ENCODE measurements at regions not wholly inside any gene's neighbourhood (a gene's known extent, or its start where the extent isn't known, plus 50 kb on each side); places are given as distances from the start of the nearest gene placed in this dataset.
"Not testable (repeated sequence)": the region's sequence is repeated elsewhere in the genome, so short reads cannot be mapped to it uniquely, and the experiment has no call there.

DNA sequence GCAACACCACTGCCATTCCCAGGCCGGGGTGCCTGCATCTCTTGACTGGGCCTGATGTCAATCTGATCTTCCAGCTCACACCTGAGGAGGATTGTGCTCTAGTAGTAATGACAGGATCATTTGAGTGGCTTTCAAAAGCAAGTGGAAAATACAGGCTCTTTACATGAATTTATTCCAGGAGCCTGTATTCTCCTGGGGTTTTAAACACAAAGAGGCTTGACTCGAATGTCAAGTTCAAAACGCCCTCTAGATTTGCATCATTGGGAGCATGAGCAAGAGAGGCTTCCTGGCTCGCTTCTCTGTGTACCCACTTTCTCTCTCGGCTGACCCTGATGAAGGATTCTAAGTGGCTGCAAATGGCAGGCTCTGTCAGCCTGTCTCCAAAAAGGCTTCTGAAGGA lies 199.5 kb upstream of the PUDP start:
- no peaks in the 10 kb centered on the region for H3K9me3 ChIP-seq
- no peak for TF ChIP-seq EP300 (IDR thresholded peaks at IDR 0.05; ENCODE audit: low read depth)
- no peak for TF ChIP-seq POLR2AphosphoS5 (IDR thresholded peaks at IDR 0.05)
- no peak for TF ChIP-seq POLR2A (IDR thresholded peaks at IDR 0.05)
- TF ChIP-seq CTCF (IDR thresholded peaks at IDR 0.05): no peak
- no peaks in the 10 kb centered on the region for H3K36me3 ChIP-seq
- in situ Hi-C loops (cut with MboI; ENCODE audit: low pct_ligation_motif_present in 1 of 4, low pct_unique_long_range_greater_than_20kb in 1 of 4, low sequenced_read_pairs in 3 of 4): no loop called here
- H3K27ac ChIP-seq: no peak overlapping the region
- intact Hi-C loops (cut with DNase I; ENCODE audit: low total_unique reads): no loop called here
- no peaks in the 10 kb centered on the region for H3K27me3 ChIP-seq
- H3K4me3 ChIP-seq: no peak overlapping the region
- H3K4me1 ChIP-seq: no peaks in the 10 kb centered on the region
- WGBS, 2 donors (ENCODE audit: low coverage in 1 of 2): 95% methylated on average over 5 of the region's 5 CpGs; no CpG with 5 or more reads in 1 of the 2 donors
- no peak for DNase-seq

GRCh38 chrX:7346021-7346420 lies 198.1 kb upstream of the PUDP start:
- no peak for TF ChIP-seq POLR2AphosphoS5 (IDR thresholded peaks at IDR 0.05)
- TF ChIP-seq EP300 (IDR thresholded peaks at IDR 0.05; ENCODE audit: low read depth): no peak
- no peak for TF ChIP-seq POLR2A (IDR thresholded peaks at IDR 0.05)
- no peak for TF ChIP-seq CTCF (IDR thresholded peaks at IDR 0.05)
- intact Hi-C loops (cut with DNase I; ENCODE audit: low total_unique reads): no loop called here
- WGBS, 2 donors (ENCODE audit: low coverage in 1 of 2): 93% methylated on average over 1 of the region's 1 CpG; no CpG with 5 or more reads in 1 of the 2 donors

GRCh38 chrX:7343181-7343580 lies 195.2 kb upstream of the PUDP start:
- TF ChIP-seq POLR2AphosphoS5 (IDR thresholded peaks at IDR 0.05) (no peak), EP300 (IDR thresholded peaks at IDR 0.05; ENCODE audit: low read depth) (no peak), POLR2A (IDR thresholded peaks at IDR 0.05) (no peak), CTCF (IDR thresholded peaks at IDR 0.05) (no peak)
- Histone ChIP-seq H3K27ac (no peak overlapping the region), H3K27me3 (no peaks in the 10 kb centered on the region), H3K4me1 (no peaks in the 10 kb centered on the region), H3K4me3 (no peak overlapping the region), H3K9me3 (no peaks in the 10 kb centered on the region), H3K36me3 (no peaks in the 10 kb centered on the region)
- 95% methylated on average over 3 of the region's 3 CpGs; no CpG with 5 or more reads in 1 of the 2 donors for WGBS, 2 donors (ENCODE audit: low coverage in 1 of 2)
- in situ Hi-C loops (cut with MboI; ENCODE audit: low pct_ligation_motif_present in 1 of 4, low pct_unique_long_range_greater_than_20kb in 1 of 4, low sequenced_read_pairs in 3 of 4) (no loop called here), intact Hi-C loops (cut with DNase I; ENCODE audit: low total_unique reads) (no loop called here)
- DNase-seq: no peak

More at GRCh38 chrX:7346021-7346420, 198.1 kb upstream of the PUDP start:
- DNase-seq: no peak
- Histone ChIP-seq H3K4me1 (no peaks in the 10 kb centered on the region), H3K4me3 (no peak overlapping the region), H3K27ac (no peak overlapping the region), H3K27me3 (no peaks in the 10 kb centered on the region), H3K36me3 (no peaks in the 10 kb centered on the region), H3K9me3 (no peaks in the 10 kb centered on the region)
- in situ Hi-C loops (cut with MboI; ENCODE audit: low pct_ligation_motif_present in 1 of 4, low pct_unique_long_range_greater_than_20kb in 1 of 4, low sequenced_read_pairs in 3 of 4): no loop called here

GRCh38 chrX:7335816-7336362 lies 187.9 kb upstream of the PUDP start:
- H3K4me3 ChIP-seq: not testable (repeated sequence)

More at GRCh38 chrX:7335816-7336362, 187.9 kb upstream of the PUDP start:
- 94% methylated on average over 2 of the region's 2 CpGs; no CpG with 5 or more reads in 1 of the 2 donors for WGBS, 2 donors (ENCODE audit: low coverage in 1 of 2)
- intact Hi-C loops (cut with DNase I; ENCODE audit: low total_unique reads); H3K27me3 ChIP-seq; H3K27ac ChIP-seq; DNase-seq; H3K36me3 ChIP-seq; in situ Hi-C loops (cut with MboI; ENCODE audit: low pct_ligation_motif_present in 1 of 4, low pct_unique_long_range_greater_than_20kb in 1 of 4, low sequenced_read_pairs in 3 of 4); H3K4me1 ChIP-seq; H3K9me3 ChIP-seq: not testable (repeated sequence)
